ENCODE measurements at regions not wholly inside any gene's neighbourhood (a gene's known extent, or its start where the extent isn't known, plus 50 kb on each side); places are given as distances from the start of the nearest gene placed in this dataset.

DNA sequence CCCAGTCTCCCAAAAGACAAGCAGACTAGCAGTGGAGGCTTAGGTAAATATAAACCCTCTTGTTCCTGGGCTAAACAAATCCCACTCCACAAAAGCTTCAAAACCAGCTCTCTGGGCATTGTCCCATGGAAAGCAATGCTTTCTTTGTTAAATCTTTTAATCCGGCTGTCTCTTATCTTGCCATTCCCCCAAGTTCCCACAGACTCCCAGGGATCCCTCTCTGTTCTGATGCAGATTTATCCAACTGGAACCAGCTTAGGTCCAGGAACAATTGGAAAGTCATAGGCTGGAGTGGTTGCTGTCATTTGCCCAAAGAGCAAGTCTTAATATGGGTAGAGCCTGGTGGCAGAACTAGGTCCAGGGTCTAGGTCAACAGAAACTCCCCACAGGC, 110.1 kb upstream of the ATP1A1 start:
- CTCF ChIA-PET (ENCODE audit: low intra/inter-chr PET ratio) = no interaction called here
- Histone ChIP-seq H3K4me1 (replicated peaks in 1 of 2; ENCODE audit: control insufficient read depth in 2 of 2, insufficient read depth in 2 of 2, low read length in 2 of 2) (no peaks in the 10 kb centered on the region; a peak in 1 of 5 replicates), H3K4me3 (no peak overlapping the region), H2AFZ (ENCODE audit: low read depth, low read length) (no peak overlapping the region), H3K4me2 (ENCODE audit: insufficient read depth, low read length) (no peak overlapping the region), H3K9me1 (ENCODE audit: control insufficient read depth, insufficient read depth, low read length) (no peaks in the 10 kb centered on the region), H3K27ac (ENCODE audit: extremely low read depth, low read depth, low read length) (no peak overlapping the region), H3K79me2 (ENCODE audit: control insufficient read depth, insufficient read depth, low read length) (no peaks in the 10 kb centered on the region), H3K9ac (ENCODE audit: insufficient read depth in 1 of 2, low read depth in 2 of 2, low read length in 2 of 2) (no peak overlapping the region), H4K20me1 (replicated peaks; ENCODE audit: control insufficient read depth, insufficient read depth, low read length) (no peaks in the 10 kb centered on the region), H3K36me3 (ENCODE audit: control insufficient read depth, insufficient read depth, low read length) (no peaks in the 10 kb centered on the region), H3K9me3 (replicated peaks; ENCODE audit: control insufficient read depth, insufficient read depth, low read depth, low read length) (no peaks in the 10 kb centered on the region), H3K27me3 (ENCODE audit: control insufficient read depth in 2 of 2, insufficient read depth in 2 of 2, low read length in 2 of 2) (peaks cover 14 to 32% of the 10 kb centered on the region in 2 experiments)
- intact Hi-C loops (cut with micrococcal nuclease) (no loop called here), in situ Hi-C loops (cut with MboI) (no loop called here)
- BruUV-seq (replicated peaks) = no TSS peak
- TF ChIP-seq, protein P1, sequence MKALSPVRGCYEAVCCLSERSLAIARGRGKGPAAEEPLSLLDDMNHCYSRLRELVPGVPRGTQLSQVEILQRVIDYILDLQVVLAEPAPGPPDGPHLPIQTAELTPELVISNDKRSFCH (CRISPR knock-in tag; IDR thresholded peaks at IDR 0.05) = no peak
- TF ChIP-seq, protein P1 (tag; IDR thresholded peaks at IDR 0.05) = no peak
- TF ChIP-seq ZC3H8 (IDR thresholded peaks at IDR 0.05) (no peak), FUS (optimal IDR thresholded peaks at IDR 0.05; ENCODE audit: low read depth, low read length) (no peak), ZNF253 (CRISPR knock-in tag; conservative IDR thresholded peaks at IDR 0.05) (no peak), NCOA1 (IDR thresholded peaks at IDR 0.05; ENCODE audit: low read depth) (no peak), PURB (CRISPR knock-in tag; IDR thresholded peaks at IDR 0.05; ENCODE audit: low read depth) (no peak), ZNF589 (CRISPR knock-in tag; IDR thresholded peaks at IDR 0.05; ENCODE audit: low read depth) (no peak), ZNF232 (CRISPR knock-in tag; IDR thresholded peaks at IDR 0.05) (no peak), ZZZ3 (IDR thresholded peaks at IDR 0.05) (no peak), RFX7 (CRISPR knock-in tag; IDR thresholded peaks at IDR 0.05) (no peak)
- TF ChIP-seq, protein P2, sequence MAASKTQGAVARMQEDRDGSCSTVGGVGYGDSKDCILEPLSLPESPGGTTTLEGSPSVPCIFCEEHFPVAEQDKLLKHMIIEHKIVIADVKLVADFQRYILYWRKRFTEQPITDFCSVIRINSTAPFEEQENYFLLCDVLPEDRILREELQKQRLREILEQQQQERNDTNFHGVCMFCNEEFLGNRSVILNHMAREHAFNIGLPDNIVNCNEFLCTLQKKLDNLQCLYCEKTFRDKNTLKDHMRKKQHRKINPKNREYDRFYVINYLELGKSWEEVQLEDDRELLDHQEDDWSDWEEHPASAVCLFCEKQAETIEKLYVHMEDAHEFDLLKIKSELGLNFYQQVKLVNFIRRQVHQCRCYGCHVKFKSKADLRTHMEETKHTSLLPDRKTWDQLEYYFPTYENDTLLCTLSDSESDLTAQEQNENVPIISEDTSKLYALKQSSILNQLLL (CRISPR knock-in tag; IDR thresholded peaks at IDR 0.05; ENCODE audit: borderline replicate concordance) = no peak
- TF ChIP-seq, protein P3, sequence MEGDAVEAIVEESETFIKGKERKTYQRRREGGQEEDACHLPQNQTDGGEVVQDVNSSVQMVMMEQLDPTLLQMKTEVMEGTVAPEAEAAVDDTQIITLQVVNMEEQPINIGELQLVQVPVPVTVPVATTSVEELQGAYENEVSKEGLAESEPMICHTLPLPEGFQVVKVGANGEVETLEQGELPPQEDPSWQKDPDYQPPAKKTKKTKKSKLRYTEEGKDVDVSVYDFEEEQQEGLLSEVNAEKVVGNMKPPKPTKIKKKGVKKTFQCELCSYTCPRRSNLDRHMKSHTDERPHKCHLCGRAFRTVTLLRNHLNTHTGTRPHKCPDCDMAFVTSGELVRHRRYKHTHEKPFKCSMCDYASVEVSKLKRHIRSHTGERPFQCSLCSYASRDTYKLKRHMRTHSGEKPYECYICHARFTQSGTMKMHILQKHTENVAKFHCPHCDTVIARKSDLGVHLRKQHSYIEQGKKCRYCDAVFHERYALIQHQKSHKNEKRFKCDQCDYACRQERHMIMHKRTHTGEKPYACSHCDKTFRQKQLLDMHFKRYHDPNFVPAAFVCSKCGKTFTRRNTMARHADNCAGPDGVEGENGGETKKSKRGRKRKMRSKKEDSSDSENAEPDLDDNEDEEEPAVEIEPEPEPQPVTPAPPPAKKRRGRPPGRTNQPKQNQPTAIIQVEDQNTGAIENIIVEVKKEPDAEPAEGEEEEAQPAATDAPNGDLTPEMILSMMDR (IDR thresholded peaks at IDR 0.05 in 2 of 3, conservative IDR thresholded peaks at IDR 0.05 in 1 of 3; ENCODE audit: insufficient read depth in 2 of 3, low read depth in 1 of 3, low read length in 3 of 3) = no peak
- TF ChIP-seq, protein P4, sequence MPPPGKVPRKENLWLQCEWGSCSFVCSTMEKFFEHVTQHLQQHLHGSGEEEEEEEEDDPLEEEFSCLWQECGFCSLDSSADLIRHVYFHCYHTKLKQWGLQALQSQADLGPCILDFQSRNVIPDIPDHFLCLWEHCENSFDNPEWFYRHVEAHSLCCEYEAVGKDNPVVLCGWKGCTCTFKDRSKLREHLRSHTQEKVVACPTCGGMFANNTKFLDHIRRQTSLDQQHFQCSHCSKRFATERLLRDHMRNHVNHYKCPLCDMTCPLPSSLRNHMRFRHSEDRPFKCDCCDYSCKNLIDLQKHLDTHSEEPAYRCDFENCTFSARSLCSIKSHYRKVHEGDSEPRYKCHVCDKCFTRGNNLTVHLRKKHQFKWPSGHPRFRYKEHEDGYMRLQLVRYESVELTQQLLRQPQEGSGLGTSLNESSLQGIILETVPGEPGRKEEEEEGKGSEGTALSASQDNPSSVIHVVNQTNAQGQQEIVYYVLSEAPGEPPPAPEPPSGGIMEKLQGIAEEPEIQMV (tag; conservative IDR thresholded peaks at IDR 0.05; ENCODE audit: low read depth) = no peak
- DNase-seq (ENCODE audit: extremely low read depth in 1 of 4, low spot score in 3 of 4) (no peak), FAIRE-seq (no peak), ATAC-seq (no peak)
- POLR2A ChIA-PET = interaction anchor here (0.7 kb wide), 1 partner anchor 9 kb away, joined by 3 read pairs; no protein-coding TSS in a partner anchor
- WGBS (ENCODE audit: insufficient coverage, low coverage, missing lambda C conversion rate) = 7% methylated on average over 1 of the region's 1 CpG

Data from K562 (cell line).